ENCODE measurements at regions not wholly inside any gene's neighbourhood (a gene's known extent, or its start where the extent isn't known, plus 50 kb on each side); places are given as distances from the start of the nearest gene placed in this dataset.

GRCh38 chr15:85992224-85992623 lies 87.4 kb upstream of the AGBL1 start:
- no peak for TF ChIP-seq EZH2phosphoT487 (IDR thresholded peaks at IDR 0.05; ENCODE audit: borderline replicate concordance)
- TF ChIP-seq, protein P1, sequence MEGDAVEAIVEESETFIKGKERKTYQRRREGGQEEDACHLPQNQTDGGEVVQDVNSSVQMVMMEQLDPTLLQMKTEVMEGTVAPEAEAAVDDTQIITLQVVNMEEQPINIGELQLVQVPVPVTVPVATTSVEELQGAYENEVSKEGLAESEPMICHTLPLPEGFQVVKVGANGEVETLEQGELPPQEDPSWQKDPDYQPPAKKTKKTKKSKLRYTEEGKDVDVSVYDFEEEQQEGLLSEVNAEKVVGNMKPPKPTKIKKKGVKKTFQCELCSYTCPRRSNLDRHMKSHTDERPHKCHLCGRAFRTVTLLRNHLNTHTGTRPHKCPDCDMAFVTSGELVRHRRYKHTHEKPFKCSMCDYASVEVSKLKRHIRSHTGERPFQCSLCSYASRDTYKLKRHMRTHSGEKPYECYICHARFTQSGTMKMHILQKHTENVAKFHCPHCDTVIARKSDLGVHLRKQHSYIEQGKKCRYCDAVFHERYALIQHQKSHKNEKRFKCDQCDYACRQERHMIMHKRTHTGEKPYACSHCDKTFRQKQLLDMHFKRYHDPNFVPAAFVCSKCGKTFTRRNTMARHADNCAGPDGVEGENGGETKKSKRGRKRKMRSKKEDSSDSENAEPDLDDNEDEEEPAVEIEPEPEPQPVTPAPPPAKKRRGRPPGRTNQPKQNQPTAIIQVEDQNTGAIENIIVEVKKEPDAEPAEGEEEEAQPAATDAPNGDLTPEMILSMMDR (conservative IDR thresholded peaks at IDR 0.05; ENCODE audit: low read length): no peak
- Histone ChIP-seq H3K9ac (ENCODE audit: low read depth, low read length, poor library complexity, severe bottlenecking) (no peak overlapping the region), H3F3A (ENCODE audit: low read depth) (no peaks in the 10 kb centered on the region), H3K4me2 (ENCODE audit: low read depth, low read length, poor library complexity, severe bottlenecking) (no peak overlapping the region), H4K20me1 (ENCODE audit: insufficient read depth, low read length, poor library complexity, severe bottlenecking) (no peaks in the 10 kb centered on the region), H3K79me2 (ENCODE audit: insufficient read depth, low read length) (no peaks in the 10 kb centered on the region), H3K27me3 (ENCODE audit: insufficient read depth, low read length, poor library complexity, severe bottlenecking) (no peaks in the 10 kb centered on the region), H3K9me2 (replicated peaks; ENCODE audit: low read depth, low read length) (no peaks in the 10 kb centered on the region), H3K4me3 (ENCODE audit: low read length, poor library complexity, severe bottlenecking) (no peak overlapping the region), H3K4me1 (ENCODE audit: insufficient read depth, low read length, poor library complexity, severe bottlenecking) (no peaks in the 10 kb centered on the region), H3K36me3 (ENCODE audit: insufficient read depth, low read length) (no peaks in the 10 kb centered on the region), H2AFZ (ENCODE audit: low read length) (no peak overlapping the region), H3K9me3 (ENCODE audit: insufficient read depth, low read depth, low read length) (peaks cover 5% of the 10 kb centered on the region; the same call in 1 of the 2 replicates)

DNA sequence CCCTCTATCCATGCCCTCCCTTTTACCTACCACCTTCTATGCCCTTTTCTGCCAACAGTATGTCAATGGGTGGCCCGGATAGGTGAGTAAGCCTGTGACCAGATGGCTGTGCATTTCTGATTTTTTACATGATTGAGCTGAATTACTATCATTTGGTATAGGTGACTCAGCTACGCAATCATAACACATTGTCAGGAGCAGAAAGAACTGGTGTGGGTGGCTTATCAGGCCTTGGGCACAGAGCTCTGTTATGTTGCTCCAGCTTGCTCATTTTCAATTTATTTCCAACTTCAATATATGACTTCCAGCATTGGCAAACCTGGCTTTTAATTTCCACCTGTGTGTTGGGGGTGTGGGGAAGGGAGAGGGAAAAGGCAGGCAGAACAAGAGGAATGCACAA lies 86.6 kb upstream of the AGBL1 start:
- Histone ChIP-seq H3K4me2 (ENCODE audit: low read depth, low read length, poor library complexity, severe bottlenecking) (no peak overlapping the region), H3K27me3 (ENCODE audit: insufficient read depth, low read length, poor library complexity, severe bottlenecking) (no peaks in the 10 kb centered on the region), H3K79me2 (ENCODE audit: insufficient read depth, low read length) (no peaks in the 10 kb centered on the region), H3K9ac (ENCODE audit: low read depth, low read length, poor library complexity, severe bottlenecking) (no peak overlapping the region), H3K4me3 (ENCODE audit: low read length, poor library complexity, severe bottlenecking) (no peak overlapping the region), H3K9me2 (replicated peaks; ENCODE audit: low read depth, low read length) (no peaks in the 10 kb centered on the region), H2AFZ (ENCODE audit: low read length) (no peak overlapping the region), H3F3A (ENCODE audit: low read depth) (no peaks in the 10 kb centered on the region), H4K20me1 (ENCODE audit: insufficient read depth, low read length, poor library complexity, severe bottlenecking) (no peaks in the 10 kb centered on the region), H3K9me3 (ENCODE audit: insufficient read depth, low read depth, low read length) (peaks cover 5% of the 10 kb centered on the region; the same call in 1 of the 2 replicates), H3K4me1 (ENCODE audit: insufficient read depth, low read length, poor library complexity, severe bottlenecking) (no peaks in the 10 kb centered on the region), H3K36me3 (ENCODE audit: insufficient read depth, low read length) (no peaks in the 10 kb centered on the region)
- no peak for TF ChIP-seq EZH2phosphoT487 (IDR thresholded peaks at IDR 0.05; ENCODE audit: borderline replicate concordance)

DNA sequence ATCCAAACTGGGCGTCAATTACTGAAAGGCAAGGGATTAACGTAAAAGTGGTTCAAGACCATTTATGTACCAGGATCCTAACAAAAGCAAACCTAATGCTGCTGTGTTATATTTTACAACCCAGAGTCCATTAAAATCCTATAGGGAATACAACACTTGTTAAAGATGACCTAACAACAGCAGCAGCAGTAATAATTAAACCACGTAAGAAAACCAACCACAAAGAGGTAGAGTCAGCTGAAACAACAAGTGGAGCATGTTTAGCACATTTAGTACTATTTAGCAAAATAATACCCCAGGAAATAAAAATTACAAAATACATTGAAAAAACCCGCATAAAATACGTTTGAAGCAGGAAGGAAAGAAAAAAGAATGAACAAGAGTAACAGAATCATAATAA lies 82.1 kb upstream of the AGBL1 start:
- Histone ChIP-seq H3F3A (ENCODE audit: low read depth) (no peaks in the 10 kb centered on the region), H3K9me3 (ENCODE audit: insufficient read depth, low read depth, low read length) (peaks cover 5% of the 10 kb centered on the region; the same call in 1 of the 2 replicates), H3K4me1 (ENCODE audit: insufficient read depth, low read length, poor library complexity, severe bottlenecking) (no peaks in the 10 kb centered on the region), H3K9me2 (replicated peaks; ENCODE audit: low read depth, low read length) (no peaks in the 10 kb centered on the region), H3K4me3 (ENCODE audit: low read length, poor library complexity, severe bottlenecking) (no peak overlapping the region), H3K4me2 (ENCODE audit: low read depth, low read length, poor library complexity, severe bottlenecking) (no peak overlapping the region), H3K27me3 (ENCODE audit: insufficient read depth, low read length, poor library complexity, severe bottlenecking) (no peaks in the 10 kb centered on the region), H4K20me1 (ENCODE audit: insufficient read depth, low read length, poor library complexity, severe bottlenecking) (no peaks in the 10 kb centered on the region), H3K36me3 (ENCODE audit: insufficient read depth, low read length) (no peaks in the 10 kb centered on the region), H2AFZ (ENCODE audit: low read length) (no peak overlapping the region), H3K79me2 (ENCODE audit: insufficient read depth, low read length) (no peaks in the 10 kb centered on the region), H3K9ac (ENCODE audit: low read depth, low read length, poor library complexity, severe bottlenecking) (no peak overlapping the region)
- TF ChIP-seq, protein P1 (conservative IDR thresholded peaks at IDR 0.05; ENCODE audit: low read length): no peak
- no peak for TF ChIP-seq EZH2phosphoT487 (IDR thresholded peaks at IDR 0.05; ENCODE audit: borderline replicate concordance)

GRCh38 chr15:85999658-86000057 lies 80.0 kb upstream of the AGBL1 start:
- Histone ChIP-seq H3K79me2 (ENCODE audit: insufficient read depth, low read length) (no peaks in the 10 kb centered on the region), H3K4me2 (ENCODE audit: low read depth, low read length, poor library complexity, severe bottlenecking) (no peak overlapping the region)
- TF ChIP-seq EZH2phosphoT487 (IDR thresholded peaks at IDR 0.05; ENCODE audit: borderline replicate concordance): no peak
- TF ChIP-seq, protein P1 (conservative IDR thresholded peaks at IDR 0.05; ENCODE audit: low read length): no peak

More at GRCh38 chr15:85999658-86000057, 80.0 kb upstream of the AGBL1 start:
- Histone ChIP-seq H4K20me1 (ENCODE audit: insufficient read depth, low read length, poor library complexity, severe bottlenecking) (no peaks in the 10 kb centered on the region), H3K4me3 (ENCODE audit: low read length, poor library complexity, severe bottlenecking) (no peak overlapping the region), H3K9ac (ENCODE audit: low read depth, low read length, poor library complexity, severe bottlenecking) (no peak overlapping the region), H3F3A (ENCODE audit: low read depth) (no peaks in the 10 kb centered on the region), H2AFZ (ENCODE audit: low read length) (no peak overlapping the region), H3K27me3 (ENCODE audit: insufficient read depth, low read length, poor library complexity, severe bottlenecking) (no peaks in the 10 kb centered on the region), H3K36me3 (ENCODE audit: insufficient read depth, low read length) (no peaks in the 10 kb centered on the region), H3K9me2 (replicated peaks; ENCODE audit: low read depth, low read length) (no peaks in the 10 kb centered on the region), H3K9me3 (ENCODE audit: insufficient read depth, low read depth, low read length) (peaks cover 4% of the 10 kb centered on the region; the same call in 1 of the 2 replicates), H3K4me1 (ENCODE audit: insufficient read depth, low read length, poor library complexity, severe bottlenecking) (no peaks in the 10 kb centered on the region)

All from Loucy (cell line).